GM18520 (cell line): ENCODE measurements at regions not wholly inside any gene's neighbourhood (a gene's known extent, or its start where the extent isn't known, plus 50 kb on each side); places are given as distances from the start of the nearest gene placed in this dataset.
A peak's percentile ranks its signal among the peaks of the same experiment; 100 is the strongest.

Experiments
- ATAC-seq: cut with Tn5 transposase; IDR thresholded peaks from one replicate; pipeline ENCODE4 v1.9.1; 2021; ENCODE audit not compliant: unreplicated experiment

GRCh38 chrX:7294483-7294882 is 146.5 kb upstream of the PUDP start:
- ATAC-seq: no peak

GRCh38 chrX:7286168-7286837 is 138.3 kb upstream of the PUDP start:
- ATAC-seq: no peak

- ATAC-seq: no peak
Observed at GRCh38 chrX:7285765-7286164, 137.8 kb upstream of the PUDP start.

GRCh38 chrX:7283741-7284140 is 135.8 kb upstream of the PUDP start:
- ATAC-seq: no peak

- no peak for ATAC-seq
Observed at GRCh38 chrX:7280520-7280919, 132.6 kb upstream of the PUDP start.

- no peak for ATAC-seq
Observed at GRCh38 chrX:7272346-7272745, 124.4 kb upstream of the PUDP start.

GRCh38 chrX:7270933-7271332 is 123.0 kb upstream of the PUDP start:
- no peak for ATAC-seq

- no peak for ATAC-seq
Observed at GRCh38 chrX:7269991-7270390, 122.0 kb upstream of the PUDP start.

GRCh38 chrX:7269589-7269988 is 121.6 kb upstream of the PUDP start:
- ATAC-seq: no peak

- ATAC-seq: no peak
Observed at GRCh38 chrX:7266288-7266687, 118.3 kb upstream of the PUDP start.

- peak; percentile 54 for ATAC-seq
Observed at GRCh38 chrX:7264399-7264798, 116.4 kb upstream of the PUDP start.

GRCh38 chrX:7263961-7264360 is 116.0 kb upstream of the PUDP start:
- no peak for ATAC-seq

- no peak for ATAC-seq
Observed at GRCh38 chrX:7263330-7263729, 115.4 kb upstream of the PUDP start.

GRCh38 chrX:7262551-7262950 is 114.6 kb upstream of the PUDP start:
- ATAC-seq: no peak

- peak; percentile 90 for ATAC-seq
Observed at GRCh38 chrX:7261672-7262332, 113.8 kb upstream of the PUDP start.

- ATAC-seq: no peak
Observed at GRCh38 chrX:7254144-7254543, 106.2 kb upstream of the PUDP start.

GRCh38 chrX:7253565-7253964 is 105.6 kb upstream of the PUDP start:
- ATAC-seq: no peak

- ATAC-seq: no peak
Observed at GRCh38 chrX:7252013-7252610, 104.2 kb upstream of the PUDP start.

- no peak for ATAC-seq
Observed at GRCh38 chrX:7247346-7247745, 99.4 kb upstream of the PUDP start.

GRCh38 chrX:7244405-7244804 is 96.5 kb upstream of the PUDP start:
- no peak for ATAC-seq

- peak; percentile 97 for ATAC-seq
Observed at GRCh38 chrX:7242613-7243012, 94.7 kb upstream of the PUDP start.

- no peak for ATAC-seq
Observed at GRCh38 chrX:7240929-7241328, 93.0 kb upstream of the PUDP start.
